NCI-H146 (cell line): ENCODE measurements at regions not wholly inside any gene's neighbourhood (a gene's known extent, or its start where the extent isn't known, plus 50 kb on each side); places are given as distances from the start of the nearest gene placed in this dataset.
A peak's percentile ranks its signal among the peaks of the same experiment; 100 is the strongest.
"Not testable (repeated sequence)": the region's sequence is repeated elsewhere in the genome, so short reads cannot be mapped to it uniquely, and the experiment has no call there.

ENCODE experiments used
- DNase-seq: peaks from one replicate; lab custom pipeline; 2025; lab: John Stamatoyannopoulos, UW

GRCh38 chr13:64684685-64685431, 2545.3 kb downstream of the PCDH9 start:
- DNase-seq, result no peak

GRCh38 chr13:64684108-64684507, 2546.0 kb downstream of the PCDH9 start:
- DNase-seq, result no peak

DNA sequence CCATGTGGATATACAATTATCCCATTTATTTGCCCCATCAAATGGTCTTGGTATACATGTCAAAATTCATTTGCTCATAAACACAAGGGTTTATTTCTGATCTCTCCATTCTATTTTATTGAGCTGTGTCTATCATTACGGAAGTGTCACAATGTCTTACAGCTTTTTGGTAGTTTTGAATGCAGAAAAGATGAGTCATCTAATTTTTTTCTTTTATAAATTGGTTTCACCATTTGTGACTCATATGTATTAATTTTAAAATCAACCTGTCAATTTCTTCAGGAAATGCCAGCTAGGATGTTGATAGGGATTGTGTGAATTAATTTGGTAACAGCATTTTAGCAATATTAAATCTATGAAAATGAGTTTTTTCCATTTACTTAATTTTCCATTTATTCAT, 2549.4 kb downstream of the PCDH9 start:
- DNase-seq, result no peak

GRCh38 chr13:64675255-64675892, 2554.8 kb downstream of the PCDH9 start:
- no peak for DNase-seq

- DNase-seq, result no peak
Measured at GRCh38 chr13:64674126-64674525, 2556.0 kb downstream of the PCDH9 start.

GRCh38 chr13:64672751-64673150, 2557.4 kb downstream of the PCDH9 start:
- DNase-seq, result no peak

DNA sequence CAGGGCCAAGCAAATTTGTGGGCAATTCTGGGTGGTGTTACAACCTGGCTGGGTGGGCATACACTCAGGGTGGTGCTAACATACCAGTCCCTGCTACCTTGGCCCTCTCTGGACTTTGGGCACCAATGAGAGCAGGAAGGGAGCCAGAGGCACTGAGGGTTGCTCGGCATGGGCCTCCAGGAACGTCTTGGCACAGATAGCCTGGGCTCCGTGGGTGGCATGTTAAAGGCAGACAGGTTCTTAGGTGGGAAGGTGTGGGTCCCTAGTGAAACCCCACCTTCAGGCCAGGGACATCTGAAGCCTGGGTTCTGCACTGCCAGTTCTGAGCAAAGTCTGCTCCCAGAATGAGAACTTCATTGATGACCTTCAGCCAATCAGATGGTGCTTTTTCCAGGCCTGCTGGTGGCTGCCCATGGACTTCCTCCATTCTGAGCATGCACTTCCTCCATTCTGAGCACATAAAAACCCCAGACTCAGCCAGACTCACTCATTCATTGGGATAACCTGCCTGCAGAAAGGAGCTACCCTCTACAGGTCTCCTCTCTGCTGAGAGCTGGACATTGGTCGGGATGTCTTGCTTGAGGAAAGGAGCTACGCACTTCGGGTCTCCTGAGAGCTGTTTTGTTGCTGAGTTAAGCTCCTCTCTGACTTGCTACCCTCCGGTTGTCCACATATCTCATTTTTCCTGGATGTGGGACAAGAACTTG, 2567.1 kb downstream of the PCDH9 start:
- DNase-seq, result no peak

DNA sequence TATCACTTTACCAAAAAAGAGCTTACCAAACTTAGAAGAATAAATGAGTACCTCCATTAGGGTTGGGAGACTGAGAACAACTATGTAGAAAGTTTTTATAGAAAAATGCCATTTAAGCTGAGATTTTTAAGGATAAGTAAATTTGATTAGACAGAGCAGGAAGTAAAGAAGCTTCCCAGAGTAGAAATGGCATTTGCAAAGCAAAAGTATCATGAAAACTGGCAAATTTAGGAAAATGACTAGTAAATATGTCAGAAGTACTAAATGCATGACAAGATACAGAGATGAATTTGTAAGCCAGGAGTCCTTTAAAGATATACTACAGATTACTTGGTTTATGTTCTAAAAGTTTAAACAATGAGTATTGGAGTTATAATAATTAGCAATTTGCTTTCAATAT, 2581.8 kb downstream of the PCDH9 start:
- no peak for DNase-seq

- DNase-seq, result no peak
Measured at GRCh38 chr13:64643066-64643465, 2587.1 kb downstream of the PCDH9 start.

DNA sequence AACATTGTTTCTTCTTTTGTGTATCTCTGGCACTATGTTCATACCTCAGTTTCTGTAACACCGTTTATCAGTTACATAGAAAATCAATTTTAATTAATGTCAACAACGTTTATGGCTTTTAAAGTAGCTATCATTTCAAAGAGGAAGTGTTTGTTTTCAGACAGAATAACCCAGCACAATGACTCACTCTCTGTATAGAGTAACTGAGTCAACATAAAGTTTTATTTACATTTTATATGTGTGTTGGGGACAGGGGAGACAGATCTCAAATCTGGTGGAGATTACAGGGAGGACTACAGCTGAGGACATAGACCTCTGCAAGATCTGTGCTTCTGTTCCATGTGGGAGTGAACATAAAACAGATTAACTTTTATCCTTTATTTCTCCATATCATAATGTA, 2590.1 kb downstream of the PCDH9 start:
- peak; percentile 69 for DNase-seq

DNA sequence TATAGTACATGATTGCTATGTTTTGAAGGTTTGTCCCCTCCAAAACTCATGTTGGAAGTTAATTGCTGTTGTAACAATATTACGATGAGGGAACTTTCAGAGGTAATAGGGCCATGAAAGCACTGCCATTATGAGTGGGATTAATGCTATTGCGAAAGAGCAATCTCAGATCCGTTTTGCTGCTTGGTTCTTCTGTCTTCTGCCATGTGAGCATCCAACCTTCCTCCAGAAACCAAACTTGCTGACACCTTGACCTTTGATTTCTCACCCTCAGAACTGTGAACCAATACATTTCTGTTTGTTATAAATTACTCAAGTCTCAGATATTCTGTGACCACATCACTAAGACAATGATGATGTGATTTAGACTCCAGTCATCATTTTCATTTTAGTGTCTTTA, 2590.9 kb downstream of the PCDH9 start:
- DNase-seq, result no peak

- DNase-seq, result no peak
Measured at GRCh38 chr13:64633948-64634347, 2596.2 kb downstream of the PCDH9 start.

DNA sequence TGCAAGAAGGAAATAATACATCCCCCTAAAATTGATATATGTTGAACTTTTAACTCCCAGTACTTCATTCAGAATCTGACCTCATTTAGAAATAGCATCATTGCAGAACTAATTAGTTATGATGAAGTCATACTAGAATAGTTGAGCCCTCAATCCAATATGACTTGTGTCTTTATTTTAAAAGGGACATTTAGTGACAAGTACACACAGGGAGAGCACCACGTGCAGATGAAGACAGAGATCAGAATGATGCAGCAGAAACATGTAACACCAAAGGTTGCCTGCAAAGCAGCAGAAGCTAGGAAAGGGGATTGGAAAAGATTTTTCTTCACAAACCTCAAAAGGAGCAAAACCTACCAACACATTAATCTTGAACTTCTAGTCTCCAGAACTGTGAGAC, 2602.5 kb downstream of the PCDH9 start:
- DNase-seq, result no peak

GRCh38 chr13:64626105-64626504, 2604.0 kb downstream of the PCDH9 start:
- DNase-seq, result no peak

DNA sequence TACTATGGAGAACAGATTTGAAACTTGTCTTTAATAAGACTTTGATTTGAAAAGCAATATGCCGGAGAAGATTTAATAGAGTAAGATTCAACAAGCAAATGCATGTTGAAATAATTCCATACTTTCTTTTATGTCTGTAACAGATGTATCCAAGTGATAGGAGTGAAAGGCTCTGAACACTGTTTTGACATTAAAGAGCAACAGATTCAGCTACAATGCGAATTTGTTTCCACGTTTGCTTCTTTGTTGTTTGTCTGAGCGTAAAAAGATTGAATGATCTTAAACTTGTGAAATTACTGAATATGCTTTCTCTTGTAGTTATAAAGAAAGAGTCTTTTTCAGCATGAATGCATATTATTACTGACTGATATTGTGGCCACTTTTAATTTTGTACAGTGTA, 2612.9 kb downstream of the PCDH9 start:
- no peak for DNase-seq

DNA sequence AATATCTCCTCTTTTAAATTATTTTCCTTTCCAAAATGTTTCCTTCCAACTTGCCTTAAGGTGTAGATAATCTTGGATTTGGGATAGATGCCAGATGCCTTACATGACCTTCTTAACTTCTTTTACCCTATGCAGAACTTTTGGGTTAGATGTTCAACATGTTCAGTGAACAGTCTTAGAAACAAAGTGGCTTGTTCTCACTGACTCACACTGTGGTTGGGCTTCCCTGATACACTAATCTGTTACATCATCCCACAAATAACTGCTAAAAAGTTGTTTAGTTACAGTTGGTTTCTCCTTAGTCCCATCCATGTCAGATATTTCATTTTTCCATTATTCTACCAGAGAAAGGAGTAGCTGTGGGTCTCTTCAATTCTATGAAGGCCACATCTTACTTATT, 2638.2 kb downstream of the PCDH9 start:
- DNase-seq, result no peak

GRCh38 chr13:64579331-64579730, 2650.8 kb downstream of the PCDH9 start:
- peak; percentile 30 for DNase-seq

DNA sequence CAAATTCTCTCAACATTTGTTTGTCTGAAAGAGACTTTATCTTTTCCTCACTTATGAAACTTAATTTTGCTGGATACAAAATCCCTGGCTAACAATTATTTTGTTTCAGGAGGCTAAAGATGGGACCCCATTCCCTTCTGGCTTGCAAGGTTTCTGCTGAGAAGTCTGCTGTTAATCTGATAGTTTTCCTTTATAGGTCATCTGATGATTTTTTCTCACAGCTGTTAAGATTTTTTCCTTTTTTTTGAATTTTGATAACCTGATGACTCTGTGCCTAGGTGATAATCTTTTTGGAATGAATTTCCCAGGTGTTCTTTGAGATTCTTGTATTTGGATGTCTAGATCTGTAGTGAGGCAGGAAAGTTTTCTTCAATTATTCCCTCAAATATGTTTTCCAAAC, 2661.4 kb downstream of the PCDH9 start:
- DNase-seq, result no peak

DNA sequence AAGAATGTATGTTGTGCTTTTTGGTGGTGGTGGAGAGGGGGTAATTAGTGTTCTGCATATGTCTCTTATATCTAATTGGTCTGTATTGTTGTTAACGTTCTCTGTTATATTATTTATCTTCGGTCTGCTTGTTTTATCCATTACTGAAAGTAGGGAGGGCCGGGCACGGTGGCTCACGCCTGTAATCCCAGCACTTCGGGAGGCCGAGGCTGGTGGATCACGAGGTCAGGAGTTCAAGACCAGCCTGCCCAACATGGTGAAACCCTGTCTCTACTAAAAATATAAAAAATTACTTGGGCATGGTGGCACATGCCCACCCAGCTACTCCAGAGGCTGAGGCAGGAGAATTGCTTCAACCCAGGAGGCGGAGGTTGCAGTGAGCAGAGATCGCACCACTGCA, 2672.1 kb downstream of the PCDH9 start:
- not testable (repeated sequence) for DNase-seq

- no peak for DNase-seq
Measured at GRCh38 chr13:64556376-64556775, 2673.8 kb downstream of the PCDH9 start.

GRCh38 chr13:64553411-64554129, 2676.6 kb downstream of the PCDH9 start:
- no peak for DNase-seq

DNA sequence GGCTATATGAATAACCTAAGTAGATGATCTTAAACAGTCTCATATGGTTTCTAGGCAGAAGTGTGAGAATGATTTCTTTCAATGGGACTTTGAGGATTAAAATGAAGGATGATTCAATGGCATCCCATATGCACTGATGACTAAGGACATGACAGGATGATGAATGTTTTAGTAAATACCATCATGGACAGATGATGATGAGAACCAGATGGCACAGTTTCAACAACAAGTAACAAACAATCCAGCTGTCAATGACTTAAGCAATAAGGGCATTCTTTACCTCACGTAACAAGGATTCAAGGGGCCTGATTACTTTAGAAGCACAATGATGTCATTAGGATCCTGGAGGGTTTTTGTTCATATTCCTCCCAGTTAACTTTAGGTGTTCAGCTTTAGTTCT, 2678.4 kb downstream of the PCDH9 start:
- peak; percentile 32 for DNase-seq

DNA sequence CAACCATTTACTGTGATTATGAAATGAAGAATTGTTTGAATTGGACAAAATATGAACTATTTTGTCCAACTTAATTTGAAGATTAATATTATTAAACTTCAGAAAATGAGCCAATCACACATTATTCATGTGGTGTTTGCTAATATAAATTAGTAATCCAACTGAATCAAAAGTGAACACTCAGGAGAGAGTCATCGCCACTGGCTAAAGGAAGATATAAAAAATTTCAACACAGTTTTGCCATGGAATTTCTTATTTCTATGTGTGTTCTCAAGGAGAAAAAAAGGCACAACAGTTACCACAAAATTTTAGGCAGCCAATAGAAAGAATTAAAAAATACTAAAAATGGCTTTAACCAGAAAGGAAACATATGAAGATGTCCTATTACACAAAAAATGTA, 2683.8 kb downstream of the PCDH9 start:
- no peak for DNase-seq
